Upper lobe of right lung (tissue), 1 donor: ENCODE measurements at regions not wholly inside any gene's neighbourhood (a gene's known extent, or its start where the extent isn't known, plus 50 kb on each side); places are given as distances from the start of the nearest gene placed in this dataset.

Experiments
- ATAC-seq: fragments of 200-7000 bp; cut with Tn5 transposase; one replicate; pipeline ENCODE4 v1.9.1; 2020; ENCODE audit warnings: mild to moderate bottlenecking, moderate library complexity
- DNase-seq: peaks from one replicate; pipeline ENCODE4 v3.0.0-alpha.2; 2020
- H3K27ac ChIP-seq: fragments of 200-600 bp; one replicate; pipeline ENCODE4 v1.8.0; 2022
- H3K27me3 ChIP-seq: fragments of 200-600 bp; one replicate; pipeline ENCODE4 v1.8.0; 2022; ENCODE audit warnings: mild to moderate bottlenecking
- H3K36me3 ChIP-seq: fragments of 200-600 bp; one replicate; pipeline ENCODE4 v1.8.0; 2022
- H3K4me1 ChIP-seq: fragments of 200-600 bp; one replicate; pipeline ENCODE4 v1.8.0; 2022
- H3K4me3 ChIP-seq: fragments of 200-600 bp; one replicate; pipeline ENCODE4 v1.8.0; 2022; ENCODE audit warnings: mild to moderate bottlenecking
- H3K9me3 ChIP-seq: fragments of 200-600 bp; one replicate; pipeline ENCODE4 v1.8.0; 2022
- CTCF ChIP-seq: fragments of 200-600 bp; IDR thresholded peaks from one replicate; pipeline ENCODE4 v1.8.0; 2022; ENCODE audit warnings: antibody characterized with exemption
- intact Hi-C: fragments of 100-400 bp; cut with DNase I; formaldehyde crosslinking; loops from one replicate; pipeline ENCODE4 v1.11.0; 2022
- donor health status: DM: no; HTN: yes; CAD: no; lungs with severe emphysema.

GRCh38 chrX:137695417-137695816 lies 129.5 kb downstream of the ZIC3 start:
- TF ChIP-seq CTCF: no peak
- ATAC-seq (no peak), DNase-seq (no peak)
- Histone ChIP-seq H3K4me1 (no peaks in the 10 kb centered on the region), H3K27ac (no peak overlapping the region), H3K27me3 (no peaks in the 10 kb centered on the region), H3K9me3 (no peaks in the 10 kb centered on the region), H3K4me3 (no peak overlapping the region), H3K36me3 (no peaks in the 10 kb centered on the region)
- intact Hi-C loops: no loop called here

GRCh38 chrX:137707348-137707747 lies 141.4 kb downstream of the ZIC3 start:
- H3K4me1 ChIP-seq: no peaks in the 10 kb centered on the region
- no peaks in the 10 kb centered on the region for H3K27me3 ChIP-seq
- no peak overlapping the region for H3K27ac ChIP-seq
- intact Hi-C loops: no loop called here
- TF ChIP-seq CTCF: no peak
- no peak for DNase-seq
- no peaks in the 10 kb centered on the region for H3K36me3 ChIP-seq
- H3K4me3 ChIP-seq: no peak overlapping the region
- no peak for ATAC-seq
- no peaks in the 10 kb centered on the region for H3K9me3 ChIP-seq

- no peak overlapping the region for H3K27ac ChIP-seq
- ATAC-seq: no peak
- no peak for DNase-seq
- H3K27me3 ChIP-seq: no peaks in the 10 kb centered on the region
- intact Hi-C loops: no loop called here
- H3K4me1 ChIP-seq: no peaks in the 10 kb centered on the region
- H3K4me3 ChIP-seq: no peak overlapping the region
- H3K36me3 ChIP-seq: no peaks in the 10 kb centered on the region
- no peak for TF ChIP-seq CTCF
- no peaks in the 10 kb centered on the region for H3K9me3 ChIP-seq
Measured at GRCh38 chrX:137742846-137743245, 176.9 kb downstream of the ZIC3 start.

- H3K27ac ChIP-seq: no peak overlapping the region
Measured at GRCh38 chrX:137743414-137743813, 177.5 kb downstream of the ZIC3 start.

GRCh38 chrX:137746289-137746688 lies 180.4 kb downstream of the ZIC3 start:
- no peak for TF ChIP-seq CTCF
- Histone ChIP-seq H3K27me3 (no peaks in the 10 kb centered on the region), H3K36me3 (no peaks in the 10 kb centered on the region), H3K4me3 (no peak overlapping the region), H3K9me3 (no peaks in the 10 kb centered on the region), H3K27ac (no peak overlapping the region), H3K4me1 (no peaks in the 10 kb centered on the region)
- no peak for ATAC-seq
- no peak for DNase-seq
- intact Hi-C loops: no loop called here

More at GRCh38 chrX:137743414-137743813, 177.5 kb downstream of the ZIC3 start:
- no peaks in the 10 kb centered on the region for H3K27me3 ChIP-seq
- ATAC-seq: no peak
- no peaks in the 10 kb centered on the region for H3K9me3 ChIP-seq
- H3K4me1 ChIP-seq: no peaks in the 10 kb centered on the region
- intact Hi-C loops: no loop called here
- no peaks in the 10 kb centered on the region for H3K36me3 ChIP-seq
- H3K4me3 ChIP-seq: no peak overlapping the region
- no peak for DNase-seq
- TF ChIP-seq CTCF: no peak
